K562 (cell line): ENCODE measurements at regions not wholly inside any gene's neighbourhood (a gene's known extent, or its start where the extent isn't known, plus 50 kb on each side); places are given as distances from the start of the nearest gene placed in this dataset.

Experiments used
- ATAC-seq: fragments of 200-7000 bp; cut with Tn5 transposase; 3 replicates; pipeline ENCODE4 v1.9.1; 2020; ENCODE audit warnings: moderate library complexity
- BruUV-seq: library from RNA; stranded (reverse); fragments of 400-500 nt; replicated peaks from 2 replicates; lab custom pipeline; 2021; lab: Mats Ljungman, UMichigan
- CTCF ChIA-PET: fragments of 300-600 bp; formaldehyde crosslinking; extraction: SDS; loops from one replicate; lab custom pipeline; 2021; ENCODE audit warnings: low intra/inter-chr PET ratio; lab: Yijun Ruan, JAX
- POLR2A ChIA-PET: fragments of 300-600, 350-650 bp; sonication (Branson Sonifier 250); formaldehyde crosslinking; extraction: SDS; loops from one replicate; lab custom pipeline; 2021; ENCODE audit warnings: antibody characterized with exemption, inconsistent platforms; lab: Yijun Ruan, JAX
- DNase-seq, 4 experiments: peaks; one replicate each; pipeline versions ENCODE4 v3.0.0 to v3.0.0-alpha.2; 2011 to 2018; ENCODE audit warnings: low spot score in 3 of 4, mixed read lengths in 3 of 4; ENCODE audit errors: extremely low read depth in 1 of 4
- FAIRE-seq: peaks from 2 replicates; lab custom pipeline; 2011; peaks lifted over from hg19 to GRCh38; lab: Jason Lieb, UNC
- H2AFZ ChIP-seq: 2 replicates; pipeline ENCODE4 v1.6.0; 2011; ENCODE audit warnings: low read depth, low read length, control low read depth, inconsistent platforms
- H3K27ac ChIP-seq: fragments of 200-600 bp; 3 replicates; pipeline ENCODE4 v1.8.0; 2011; ENCODE audit warnings: low read depth, mild to moderate bottlenecking, control low read depth, inconsistent platforms, low read length, moderate library complexity, mixed read lengths; ENCODE audit errors: extremely low read depth
- H3K27me3 ChIP-seq, 2 experiments: fragments of 300-600 bp in 1 of 2; 2 replicates in 1 of 2; 3 replicates in 1 of 2; pipeline versions ENCODE4 v1.6.0 to v1.8.0; 2011; ENCODE audit warnings: inconsistent platforms in 2 of 2, low read length in 2 of 2, mild to moderate bottlenecking in 1 of 2, mixed read lengths in 1 of 2, moderate library complexity in 1 of 2; ENCODE audit not compliant: control insufficient read depth in 2 of 2, insufficient read depth in 2 of 2
- H3K36me3 ChIP-seq: fragments of 300-600 bp; 3 replicates; pipeline ENCODE4 v1.8.0; 2011; ENCODE audit warnings: mild to moderate bottlenecking, low read length, inconsistent platforms; ENCODE audit not compliant: control insufficient read depth, insufficient read depth
- H3K4me1 ChIP-seq, 2 experiments: fragments of 200-600 bp in 1 of 2; replicated peaks in 1 of 2; 2 replicates in 1 of 2; 3 replicates in 1 of 2; pipeline versions ENCODE4 v1.5.1 to v1.8.0; 2011; ENCODE audit warnings: inconsistent platforms in 2 of 2, low read length in 2 of 2, mild to moderate bottlenecking in 1 of 2, mixed read lengths in 1 of 2, moderate library complexity in 1 of 2; ENCODE audit not compliant: control insufficient read depth in 2 of 2, insufficient read depth in 2 of 2
- H3K4me2 ChIP-seq: 2 replicates; pipeline ENCODE4 v1.6.1; 2011; ENCODE audit warnings: low read length, control low read depth, inconsistent platforms, mixed read lengths; ENCODE audit not compliant: insufficient read depth
- H3K4me3 ChIP-seq: fragments of 200-600 bp; sonication (generic), shearing (Covaris generic); 2 replicates; pipeline ENCODE4 v1.5.1; 2016; ENCODE audit warnings: control low read depth, inconsistent platforms
- H3K79me2 ChIP-seq: fragments of 200-600 bp; 3 replicates; pipeline ENCODE4 v1.8.0; 2011; ENCODE audit warnings: low read length, inconsistent platforms; ENCODE audit not compliant: control insufficient read depth, insufficient read depth
- H3K9ac ChIP-seq, 2 experiments: 2 replicates each; pipeline versions ENCODE4 v1.6.0 to v1.6.1; 2011; ENCODE audit warnings: low read depth in 2 of 2, low read length in 2 of 2, control low read depth in 1 of 2, inconsistent platforms in 1 of 2, mild to moderate bottlenecking in 1 of 2, mixed read lengths in 1 of 2; ENCODE audit not compliant: insufficient read depth in 1 of 2
- H3K9me1 ChIP-seq: one replicate; pipeline ENCODE4 v1.6.0; 2011; ENCODE audit warnings: inconsistent platforms, mild to moderate bottlenecking, low read length, moderate library complexity; ENCODE audit not compliant: control insufficient read depth, insufficient read depth
- H3K9me3 ChIP-seq: replicated peaks from 2 replicates; pipeline ENCODE4 v1.5.1; 2011; ENCODE audit warnings: low read depth, low read length, inconsistent platforms; ENCODE audit not compliant: control insufficient read depth, insufficient read depth
- H4K20me1 ChIP-seq: replicated peaks from 2 replicates; pipeline ENCODE4 v1.6.1; 2011; ENCODE audit warnings: low read length, inconsistent platforms, mixed read lengths; ENCODE audit not compliant: control insufficient read depth, insufficient read depth
- FOXP4 ChIP-seq: sonication (generic); formaldehyde crosslinking; IDR thresholded peaks from 2 replicates; pipeline ENCODE4 v1.8.0; 2022; ENCODE audit warnings: mild to moderate bottlenecking, missing genetic modification reagents, borderline replicate concordance
- IRF2 ChIP-seq: sonication (generic); formaldehyde crosslinking; IDR thresholded peaks from 2 replicates; pipeline ENCODE4 v1.8.1; 2022; ENCODE audit warnings: mild to moderate bottlenecking, missing genetic modification reagents
- NCOA4 ChIP-seq: fragments of 450-650 bp; IDR thresholded peaks from 2 replicates; pipeline ENCODE4 v1.6.1; 2018; ENCODE audit warnings: mild to moderate bottlenecking; ENCODE audit not compliant: partially characterized antibody
- NFXL1 ChIP-seq: fragments of 450-650 bp; formaldehyde crosslinking; IDR thresholded peaks from 2 replicates; pipeline ENCODE4 v1.4.0; 2021; ENCODE audit warnings: mild to moderate bottlenecking
- PHF21A ChIP-seq: fragments of 450-650 bp; IDR thresholded peaks from 2 replicates; pipeline ENCODE4 v1.6.1; 2017; ENCODE audit warnings: low read depth, borderline replicate concordance
- POLR3A ChIP-seq: IDR thresholded peaks from 2 replicates; pipeline ENCODE4 v1.6.1; 2011; ENCODE audit warnings: borderline replicate concordance, mild to moderate bottlenecking, moderate library complexity; ENCODE audit not compliant: insufficient read length, insufficient read depth; ENCODE audit errors: extremely low read depth
- ZBTB7A ChIP-seq: IDR thresholded peaks from 2 replicates; pipeline ENCODE4 v1.6.1; 2011; ENCODE audit warnings: low read depth, mild to moderate bottlenecking, low read length, moderate library complexity, borderline replicate concordance; ENCODE audit not compliant: control insufficient read depth
- ZNF57 ChIP-seq: fragments of 450-650 bp; formaldehyde crosslinking; IDR thresholded peaks from 2 replicates; pipeline ENCODE4 v1.4.0; 2020; ENCODE audit warnings: mild to moderate bottlenecking, moderate library complexity
- ZNF655 ChIP-seq: fragments of 250-450 bp; sonication (Bioruptor Pico); IDR thresholded peaks from 2 replicates; pipeline ENCODE4 v1.5.0; 2021
- WGBS: fragments of 100-300 bp; shearing (Covaris generic); methylation state at CpG from one replicate; pipeline ENCODE4 v1.1.6; 2016; ENCODE audit warnings: low coverage, mixed read lengths; ENCODE audit not compliant: insufficient coverage; ENCODE audit errors: missing lambda C conversion rate; 5-methylcytosine and 5-hydroxymethylcytosine counted together
- in situ Hi-C: fragments of 300-500 bp; cut with MboI; formaldehyde crosslinking; loops from 4 replicates; pipeline ENCODE4 v1.15.0; 2018; ENCODE audit warnings: inconsistent platforms, mixed read lengths
- intact Hi-C: fragments of 100-400 bp; cut with micrococcal nuclease; formaldehyde crosslinking; loops from 2 replicates; pipeline ENCODE4 v1.14.2; 2022

GRCh38 chr10:88207121-88207546, 343.7 kb downstream of the PTEN start (continued):
- no peak for TF ChIP-seq ZNF655
- TF ChIP-seq IRF2 (CRISPR knock-in tag) = no peak
- no peak for TF ChIP-seq ZNF57 (CRISPR knock-in tag)

GRCh38 chr10:88209231-88209630, 345.8 kb downstream of the PTEN start:
- H3K27me3 ChIP-seq = no peaks in the 10 kb centered on the region
- BruUV-seq = no TSS peak
- FAIRE-seq (no peak), ATAC-seq (no peak), DNase-seq (no peak)
- no peak overlapping the region for H3K9ac ChIP-seq
- in situ Hi-C loops (no loop called here), intact Hi-C loops (no loop called here)
- H3K9me1 ChIP-seq = no peaks in the 10 kb centered on the region
- ChIA-PET POLR2A (no interaction called here), CTCF (no interaction called here)
- no peak overlapping the region for H2AFZ ChIP-seq
- WGBS = 0% methylated on average over 4 of the region's 4 CpGs
- TF ChIP-seq NCOA4 (no peak), ZBTB7A (no peak), PHF21A (no peak), POLR3A (no peak), FOXP4 (CRISPR knock-in tag) (no peak), NFXL1 (CRISPR knock-in tag) (no peak)
- H3K36me3 ChIP-seq = no peaks in the 10 kb centered on the region
- no peaks in the 10 kb centered on the region for H3K9me3 ChIP-seq
- H3K4me1 ChIP-seq = no peaks in the 10 kb centered on the region
- no peak overlapping the region for H3K27ac ChIP-seq
- H3K4me3 ChIP-seq = no peak overlapping the region
- no peaks in the 10 kb centered on the region for H4K20me1 ChIP-seq
- H3K79me2 ChIP-seq = no peaks in the 10 kb centered on the region
- no peak overlapping the region for H3K4me2 ChIP-seq
